ENCODE measurements at regions not wholly inside any gene's neighbourhood (a gene's known extent, or its start where the extent isn't known, plus 50 kb on each side); places are given as distances from the start of the nearest gene placed in this dataset.
"Not testable (repeated sequence)": the region's sequence is repeated elsewhere in the genome, so short reads cannot be mapped to it uniquely, and the experiment has no call there.

GRCh38 chr1:80293818-80294217 is 1287.3 kb upstream of the ADGRL4 start:
- Histone ChIP-seq H3K4me1 (ENCODE audit: control insufficient read depth in 2 of 2, insufficient read depth in 2 of 2, low read length in 2 of 2) (no peaks in the 10 kb centered on the region), H3K27me3 (ENCODE audit: control insufficient read depth in 2 of 2, insufficient read depth in 2 of 2, low read length in 2 of 2) (no peaks in the 10 kb centered on the region), H3K4me3 (ENCODE audit: low read length in 2 of 2) (no peak overlapping the region), H3K9ac (ENCODE audit: low read depth in 1 of 2, low read length in 2 of 2) (no peak overlapping the region), H3K9me3 (ENCODE audit: control insufficient read depth in 2 of 2, low read length in 2 of 2) (no peaks in the 10 kb centered on the region), H3K27ac (ENCODE audit: low read depth in 2 of 2, low read length in 2 of 2) (no peak overlapping the region), H3K36me3 (ENCODE audit: control insufficient read depth in 2 of 2, insufficient read depth in 2 of 2, low read length in 2 of 2) (no peaks in the 10 kb centered on the region)

- not testable (repeated sequence) for H3K36me3 ChIP-seq (ENCODE audit: control insufficient read depth in 2 of 2, insufficient read depth in 2 of 2, low read length in 2 of 2); H3K27me3 ChIP-seq (ENCODE audit: control insufficient read depth in 2 of 2, insufficient read depth in 2 of 2, low read length in 2 of 2); H3K4me3 ChIP-seq (ENCODE audit: low read length in 2 of 2); H3K4me1 ChIP-seq (ENCODE audit: control insufficient read depth in 2 of 2, insufficient read depth in 2 of 2, low read length in 2 of 2); H3K9ac ChIP-seq (ENCODE audit: low read depth in 1 of 2, low read length in 2 of 2); H3K9me3 ChIP-seq (ENCODE audit: control insufficient read depth in 2 of 2, low read length in 2 of 2); H3K27ac ChIP-seq (ENCODE audit: low read depth in 2 of 2, low read length in 2 of 2)
These were observed 1282.2 kb upstream of the ADGRL4 start for GRCh38 chr1:80288750-80289149.

GRCh38 chr1:80282536-80282935 is 1276.0 kb upstream of the ADGRL4 start:
- no peak overlapping the region for H3K9ac ChIP-seq (ENCODE audit: low read depth in 1 of 2, low read length in 2 of 2)
- no peak overlapping the region for H3K27ac ChIP-seq (ENCODE audit: low read depth in 2 of 2, low read length in 2 of 2)
- no peaks in the 10 kb centered on the region for H3K36me3 ChIP-seq (ENCODE audit: control insufficient read depth in 2 of 2, insufficient read depth in 2 of 2, low read length in 2 of 2)
- H3K9me3 ChIP-seq (ENCODE audit: control insufficient read depth in 2 of 2, low read length in 2 of 2), result no peaks in the 10 kb centered on the region
- no peaks in the 10 kb centered on the region for H3K4me1 ChIP-seq (ENCODE audit: control insufficient read depth in 2 of 2, insufficient read depth in 2 of 2, low read length in 2 of 2)
- H3K27me3 ChIP-seq (ENCODE audit: control insufficient read depth in 2 of 2, insufficient read depth in 2 of 2, low read length in 2 of 2), result no peaks in the 10 kb centered on the region
- no peak overlapping the region for H3K4me3 ChIP-seq (ENCODE audit: low read length in 2 of 2)

GRCh38 chr1:80278936-80279335 is 1272.4 kb upstream of the ADGRL4 start:
- Histone ChIP-seq H3K9me3 (ENCODE audit: control insufficient read depth in 2 of 2, low read length in 2 of 2) (no peaks in the 10 kb centered on the region), H3K4me3 (ENCODE audit: low read length in 2 of 2) (no peak overlapping the region), H3K36me3 (ENCODE audit: control insufficient read depth in 2 of 2, insufficient read depth in 2 of 2, low read length in 2 of 2) (no peaks in the 10 kb centered on the region), H3K9ac (ENCODE audit: low read depth in 1 of 2, low read length in 2 of 2) (no peak overlapping the region), H3K4me1 (ENCODE audit: control insufficient read depth in 2 of 2, insufficient read depth in 2 of 2, low read length in 2 of 2) (no peaks in the 10 kb centered on the region), H3K27me3 (ENCODE audit: control insufficient read depth in 2 of 2, insufficient read depth in 2 of 2, low read length in 2 of 2) (no peaks in the 10 kb centered on the region), H3K27ac (ENCODE audit: low read depth in 2 of 2, low read length in 2 of 2) (no peak overlapping the region)

DNA sequence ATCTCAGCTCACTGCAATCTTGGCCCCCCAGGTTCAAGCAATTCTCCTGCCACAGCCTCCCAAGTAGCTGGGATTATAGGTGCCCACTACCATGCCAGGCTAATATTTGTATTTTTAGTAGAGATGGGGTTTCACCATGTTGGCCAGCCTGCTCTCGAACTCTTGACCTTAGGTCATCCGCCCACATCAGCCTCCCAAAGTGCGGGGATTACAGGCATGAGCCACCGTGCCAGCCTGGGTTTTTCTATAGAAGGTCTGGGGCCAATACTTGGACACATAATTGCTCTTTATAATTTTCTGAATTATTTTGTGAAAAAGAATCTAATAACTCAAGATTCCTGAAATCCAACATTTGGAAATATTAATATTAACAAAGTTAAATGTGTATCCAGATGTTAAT is 1267.7 kb upstream of the ADGRL4 start:
- Histone ChIP-seq H3K4me1 (ENCODE audit: control insufficient read depth in 2 of 2, insufficient read depth in 2 of 2, low read length in 2 of 2) (no peaks in the 10 kb centered on the region), H3K9ac (ENCODE audit: low read depth in 1 of 2, low read length in 2 of 2) (no peak overlapping the region), H3K9me3 (ENCODE audit: control insufficient read depth in 2 of 2, low read length in 2 of 2) (no peaks in the 10 kb centered on the region), H3K27me3 (ENCODE audit: control insufficient read depth in 2 of 2, insufficient read depth in 2 of 2, low read length in 2 of 2) (no peaks in the 10 kb centered on the region), H3K4me3 (ENCODE audit: low read length in 2 of 2) (no peak overlapping the region), H3K27ac (ENCODE audit: low read depth in 2 of 2, low read length in 2 of 2) (no peak overlapping the region), H3K36me3 (ENCODE audit: control insufficient read depth in 2 of 2, insufficient read depth in 2 of 2, low read length in 2 of 2) (no peaks in the 10 kb centered on the region)

DNA sequence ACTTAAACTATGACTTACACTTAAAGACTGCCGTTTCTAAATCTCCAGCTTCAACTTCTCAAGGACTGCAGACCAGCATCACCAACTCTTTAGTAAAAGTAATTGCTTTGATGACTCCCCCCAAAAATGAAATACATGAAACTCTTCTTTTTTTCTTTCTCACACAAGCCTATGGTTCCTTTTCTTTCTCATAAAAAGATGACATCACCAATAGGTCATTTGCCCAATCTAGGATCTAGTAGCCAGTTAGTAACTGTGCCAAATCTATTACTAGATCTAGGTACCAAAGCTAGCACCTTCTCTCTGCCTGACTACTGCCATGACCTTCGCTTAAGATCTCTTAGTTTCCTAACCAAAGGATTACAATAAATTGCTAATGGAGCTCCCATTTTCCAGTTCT is 1266.0 kb upstream of the ADGRL4 start:
- H3K4me3 ChIP-seq (ENCODE audit: low read length in 2 of 2), result no peak overlapping the region
- no peaks in the 10 kb centered on the region for H3K27me3 ChIP-seq (ENCODE audit: control insufficient read depth in 2 of 2, insufficient read depth in 2 of 2, low read length in 2 of 2)
- H3K9ac ChIP-seq (ENCODE audit: low read depth in 1 of 2, low read length in 2 of 2), result no peak overlapping the region

DNA sequence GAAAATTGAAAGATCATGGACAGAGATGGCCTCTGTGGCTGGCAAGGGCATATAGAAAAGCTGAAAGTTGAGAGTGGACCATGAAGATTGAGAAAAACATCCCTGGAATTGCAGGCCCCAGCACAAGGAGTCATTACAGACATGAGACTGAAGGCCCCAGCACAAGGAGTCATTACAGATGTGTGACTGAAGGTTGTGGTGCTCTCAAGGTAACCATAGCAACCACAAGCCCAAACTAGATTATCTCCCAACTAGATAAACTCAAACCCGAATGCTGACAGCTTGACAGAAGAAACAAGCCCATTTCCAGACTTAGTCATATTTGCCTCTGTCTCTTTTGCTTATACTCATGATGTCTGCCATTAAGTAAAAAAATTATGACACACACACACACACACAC is 1252.1 kb upstream of the ADGRL4 start:
- no peak overlapping the region for H3K27ac ChIP-seq (ENCODE audit: low read depth in 2 of 2, low read length in 2 of 2)
- H3K27me3 ChIP-seq (ENCODE audit: control insufficient read depth in 2 of 2, insufficient read depth in 2 of 2, low read length in 2 of 2), result no peaks in the 10 kb centered on the region
- peaks cover 0 to 4% of the 10 kb centered on the region in 2 donors for H3K9me3 ChIP-seq (ENCODE audit: control insufficient read depth in 2 of 2, low read length in 2 of 2)
- no peak overlapping the region for H3K9ac ChIP-seq (ENCODE audit: low read depth in 1 of 2, low read length in 2 of 2)
- no peak overlapping the region for H3K4me3 ChIP-seq (ENCODE audit: low read length in 2 of 2)
- no peaks in the 10 kb centered on the region for H3K36me3 ChIP-seq (ENCODE audit: control insufficient read depth in 2 of 2, insufficient read depth in 2 of 2, low read length in 2 of 2)
- H3K4me1 ChIP-seq (ENCODE audit: control insufficient read depth in 2 of 2, insufficient read depth in 2 of 2, low read length in 2 of 2), result no peaks in the 10 kb centered on the region

More for the DNA sequence above, 1266.0 kb upstream of the ADGRL4 start:
- H3K9me3 ChIP-seq (ENCODE audit: control insufficient read depth in 2 of 2, low read length in 2 of 2), result no peaks in the 10 kb centered on the region
- no peak overlapping the region for H3K27ac ChIP-seq (ENCODE audit: low read depth in 2 of 2, low read length in 2 of 2)
- no peaks in the 10 kb centered on the region for H3K4me1 ChIP-seq (ENCODE audit: control insufficient read depth in 2 of 2, insufficient read depth in 2 of 2, low read length in 2 of 2)
- H3K36me3 ChIP-seq (ENCODE audit: control insufficient read depth in 2 of 2, insufficient read depth in 2 of 2, low read length in 2 of 2), result no peaks in the 10 kb centered on the region

DNA sequence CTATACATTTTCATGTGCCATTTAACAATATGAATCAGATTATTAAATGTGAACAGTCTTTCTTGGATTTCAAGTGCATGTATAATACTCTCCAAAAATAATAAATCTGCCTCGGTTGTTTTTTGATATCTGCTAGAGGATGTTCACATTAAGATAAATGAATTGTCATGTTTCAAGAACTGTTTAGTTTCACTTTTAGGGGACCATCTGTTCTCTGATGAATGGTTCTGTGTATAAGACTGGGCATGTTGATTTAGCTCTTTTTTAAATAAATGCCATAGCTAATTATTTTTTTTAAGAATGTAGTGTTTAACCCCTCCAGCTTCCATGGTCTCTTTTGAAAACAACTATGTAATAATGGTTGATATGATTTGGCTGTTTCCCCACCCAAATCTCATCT is 1245.1 kb upstream of the ADGRL4 start:
- no peaks in the 10 kb centered on the region for H3K27me3 ChIP-seq (ENCODE audit: control insufficient read depth in 2 of 2, insufficient read depth in 2 of 2, low read length in 2 of 2)
- H3K9me3 ChIP-seq (ENCODE audit: control insufficient read depth in 2 of 2, low read length in 2 of 2), result no peaks in the 10 kb centered on the region
- H3K36me3 ChIP-seq (ENCODE audit: control insufficient read depth in 2 of 2, insufficient read depth in 2 of 2, low read length in 2 of 2), result no peaks in the 10 kb centered on the region
- H3K4me3 ChIP-seq (ENCODE audit: low read length in 2 of 2), result no peak overlapping the region
- H3K4me1 ChIP-seq (ENCODE audit: control insufficient read depth in 2 of 2, insufficient read depth in 2 of 2, low read length in 2 of 2), result no peaks in the 10 kb centered on the region
- no peak overlapping the region for H3K9ac ChIP-seq (ENCODE audit: low read depth in 1 of 2, low read length in 2 of 2)
- no peak overlapping the region for H3K27ac ChIP-seq (ENCODE audit: low read depth in 2 of 2, low read length in 2 of 2)

DNA sequence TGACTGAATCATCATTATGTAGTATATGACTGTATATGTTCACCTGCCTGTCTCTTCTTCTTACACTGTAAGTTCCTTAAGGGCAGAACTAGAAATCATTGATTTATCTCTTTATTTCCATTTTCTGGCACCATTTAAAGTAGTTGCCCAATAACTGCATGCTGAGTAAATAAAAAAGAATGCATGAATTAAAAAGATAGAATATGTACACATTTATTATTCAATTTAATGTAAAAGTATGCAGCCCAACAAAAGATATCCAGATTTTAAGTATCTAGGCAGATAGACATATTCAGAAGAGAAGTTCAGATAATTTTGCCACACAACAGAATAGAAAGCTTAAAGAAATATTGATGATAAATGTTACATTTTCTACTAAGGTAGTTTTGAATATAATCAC is 1244.6 kb upstream of the ADGRL4 start:
- Histone ChIP-seq H3K36me3 (ENCODE audit: control insufficient read depth in 2 of 2, insufficient read depth in 2 of 2, low read length in 2 of 2) (no peaks in the 10 kb centered on the region), H3K27me3 (ENCODE audit: control insufficient read depth in 2 of 2, insufficient read depth in 2 of 2, low read length in 2 of 2) (no peaks in the 10 kb centered on the region), H3K27ac (ENCODE audit: low read depth in 2 of 2, low read length in 2 of 2) (no peak overlapping the region), H3K9me3 (ENCODE audit: control insufficient read depth in 2 of 2, low read length in 2 of 2) (no peaks in the 10 kb centered on the region), H3K4me1 (ENCODE audit: control insufficient read depth in 2 of 2, insufficient read depth in 2 of 2, low read length in 2 of 2) (no peaks in the 10 kb centered on the region), H3K9ac (ENCODE audit: low read depth in 1 of 2, low read length in 2 of 2) (no peak overlapping the region), H3K4me3 (ENCODE audit: low read length in 2 of 2) (no peak overlapping the region)

- Histone ChIP-seq H3K4me1 (ENCODE audit: control insufficient read depth in 2 of 2, insufficient read depth in 2 of 2, low read length in 2 of 2) (no peaks in the 10 kb centered on the region), H3K4me3 (ENCODE audit: low read length in 2 of 2) (no peak overlapping the region), H3K27me3 (ENCODE audit: control insufficient read depth in 2 of 2, insufficient read depth in 2 of 2, low read length in 2 of 2) (no peaks in the 10 kb centered on the region), H3K9ac (ENCODE audit: low read depth in 1 of 2, low read length in 2 of 2) (no peak overlapping the region), H3K9me3 (ENCODE audit: control insufficient read depth in 2 of 2, low read length in 2 of 2) (no peaks in the 10 kb centered on the region), H3K27ac (ENCODE audit: low read depth in 2 of 2, low read length in 2 of 2) (no peak overlapping the region), H3K36me3 (ENCODE audit: control insufficient read depth in 2 of 2, insufficient read depth in 2 of 2, low read length in 2 of 2) (no peaks in the 10 kb centered on the region)
These were observed 1244.1 kb upstream of the ADGRL4 start for GRCh38 chr1:80250573-80251168.

DNA sequence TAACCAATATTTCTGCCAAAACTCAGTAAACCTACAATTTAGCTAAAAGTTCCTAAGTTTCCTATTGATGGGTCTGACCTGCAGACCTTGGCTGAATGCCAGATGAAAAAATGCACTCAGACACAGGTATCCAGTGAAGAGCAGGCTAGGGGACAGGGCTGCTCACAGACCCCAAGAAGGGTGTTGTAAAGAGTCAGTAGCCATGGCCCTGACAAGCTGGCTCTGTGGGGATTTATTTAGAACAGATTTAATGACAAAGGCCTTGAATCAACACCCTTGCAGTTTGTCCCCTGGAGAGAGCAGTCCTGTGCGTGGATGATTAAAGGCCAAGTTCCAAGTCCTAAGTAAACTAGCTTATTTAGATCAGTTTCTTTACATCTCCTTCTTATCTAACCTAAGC is 1243.2 kb upstream of the ADGRL4 start:
- no peaks in the 10 kb centered on the region for H3K4me1 ChIP-seq (ENCODE audit: control insufficient read depth in 2 of 2, insufficient read depth in 2 of 2, low read length in 2 of 2)
- no peaks in the 10 kb centered on the region for H3K27me3 ChIP-seq (ENCODE audit: control insufficient read depth in 2 of 2, insufficient read depth in 2 of 2, low read length in 2 of 2)
- H3K9ac ChIP-seq (ENCODE audit: low read depth in 1 of 2, low read length in 2 of 2), result no peak overlapping the region
- no peak overlapping the region for H3K27ac ChIP-seq (ENCODE audit: low read depth in 2 of 2, low read length in 2 of 2)
- H3K4me3 ChIP-seq (ENCODE audit: low read length in 2 of 2), result no peak overlapping the region
- no peaks in the 10 kb centered on the region for H3K36me3 ChIP-seq (ENCODE audit: control insufficient read depth in 2 of 2, insufficient read depth in 2 of 2, low read length in 2 of 2)
- H3K9me3 ChIP-seq (ENCODE audit: control insufficient read depth in 2 of 2, low read length in 2 of 2), result no peaks in the 10 kb centered on the region
